Right lobe of liver (tissue), 4 donors: ENCODE measurements at regions not wholly inside any gene's neighbourhood (a gene's known extent, or its start where the extent isn't known, plus 50 kb on each side); places are given as distances from the start of the nearest gene placed in this dataset.

Experiments used
- POLR2A ChIP-seq: fragments of 450-650 bp; IDR thresholded peaks from one replicate; pipeline ENCODE4 v1.6.1; 2017; ENCODE audit warnings: antibody characterized with exemption, mild to moderate bottlenecking
- TF ChIP-seq, protein P1 (sequence below), 4 donors: fragments of 200-600 bp in 3 of 4; fragments of 450-650 bp in 1 of 4; IDR thresholded peaks; one replicate each; pipeline versions ENCODE4 v1.5.1 to v1.8.0; 2016 to 2022; ENCODE audit warnings: antibody characterized with exemption in 4 of 4, mild to moderate bottlenecking in 2 of 4
- donor health status: DM: no; HTN: no; CAD: no.
- donor health status: DM: no; HTN: no; CAD: no.
- donor health status: DM: no; HTN: yes; CAD: no.

DNA sequence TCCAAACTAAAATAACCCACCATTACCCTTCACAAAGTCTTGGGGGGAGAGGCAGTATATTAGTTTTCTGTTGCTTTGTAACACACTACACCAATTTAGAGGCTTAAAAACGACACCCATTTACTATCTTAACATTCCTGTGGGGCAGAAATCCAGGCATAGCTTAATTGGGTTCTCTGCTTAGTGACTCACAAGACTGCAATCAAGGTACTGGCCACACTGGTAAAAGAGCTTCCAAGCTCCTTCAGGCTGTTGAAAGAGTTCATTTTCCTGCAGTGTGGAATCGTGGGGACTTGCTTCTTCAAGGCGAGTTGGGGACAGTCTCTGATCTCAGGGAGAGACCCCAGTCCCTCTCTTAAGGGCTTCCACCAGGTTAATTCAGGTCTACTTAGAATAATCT, 139.1 kb downstream of the XPNPEP1 start:
- TF ChIP-seq, protein P1, sequence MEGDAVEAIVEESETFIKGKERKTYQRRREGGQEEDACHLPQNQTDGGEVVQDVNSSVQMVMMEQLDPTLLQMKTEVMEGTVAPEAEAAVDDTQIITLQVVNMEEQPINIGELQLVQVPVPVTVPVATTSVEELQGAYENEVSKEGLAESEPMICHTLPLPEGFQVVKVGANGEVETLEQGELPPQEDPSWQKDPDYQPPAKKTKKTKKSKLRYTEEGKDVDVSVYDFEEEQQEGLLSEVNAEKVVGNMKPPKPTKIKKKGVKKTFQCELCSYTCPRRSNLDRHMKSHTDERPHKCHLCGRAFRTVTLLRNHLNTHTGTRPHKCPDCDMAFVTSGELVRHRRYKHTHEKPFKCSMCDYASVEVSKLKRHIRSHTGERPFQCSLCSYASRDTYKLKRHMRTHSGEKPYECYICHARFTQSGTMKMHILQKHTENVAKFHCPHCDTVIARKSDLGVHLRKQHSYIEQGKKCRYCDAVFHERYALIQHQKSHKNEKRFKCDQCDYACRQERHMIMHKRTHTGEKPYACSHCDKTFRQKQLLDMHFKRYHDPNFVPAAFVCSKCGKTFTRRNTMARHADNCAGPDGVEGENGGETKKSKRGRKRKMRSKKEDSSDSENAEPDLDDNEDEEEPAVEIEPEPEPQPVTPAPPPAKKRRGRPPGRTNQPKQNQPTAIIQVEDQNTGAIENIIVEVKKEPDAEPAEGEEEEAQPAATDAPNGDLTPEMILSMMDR (IDR thresholded peaks at IDR 0.05): no peak
- TF ChIP-seq POLR2A: no peak
